ENCODE measurements at regions not wholly inside any gene's neighbourhood (a gene's known extent, or its start where the extent isn't known, plus 50 kb on each side); places are given as distances from the start of the nearest gene placed in this dataset.

GRCh38 chr16:85989863-85990643 lies 91.1 kb downstream of the IRF8 start:
- no peak for TF ChIP-seq CTCF (IDR thresholded peaks at IDR 0.05; ENCODE audit: insufficient read depth, low read depth, low read length)
- DNase-seq (ENCODE audit: low read depth) = peak; percentile 24
- no peak overlapping the region for H3K4me3 ChIP-seq (ENCODE audit: low read depth, low read length)

GRCh38 chr16:85990861-85991301 lies 91.9 kb downstream of the IRF8 start:
- TF ChIP-seq CTCF (IDR thresholded peaks at IDR 0.05; ENCODE audit: insufficient read depth, low read depth, low read length) = no peak
- H3K4me3 ChIP-seq (ENCODE audit: low read depth, low read length) = no peak overlapping the region
- no peak for DNase-seq (ENCODE audit: low read depth)

DNA sequence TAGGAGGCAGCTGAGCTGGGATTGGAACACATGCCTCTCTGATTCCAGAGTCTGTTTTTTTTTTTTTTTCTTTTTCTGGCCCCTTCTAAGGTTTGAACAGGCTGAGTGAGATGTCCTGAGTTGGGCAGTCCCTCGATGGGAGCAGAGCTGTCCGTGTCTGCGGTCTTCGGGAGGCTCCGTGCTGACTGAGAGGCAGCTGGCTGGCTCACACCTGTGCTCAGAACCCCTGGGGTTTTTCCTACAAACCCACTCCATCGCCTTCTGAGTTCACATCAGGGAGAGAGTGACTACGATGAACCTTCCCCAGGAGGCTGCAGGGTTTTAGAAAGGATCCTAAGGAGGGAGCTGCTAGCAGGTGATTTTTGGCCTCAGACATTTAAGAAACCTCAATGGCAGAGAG lies 92.5 kb downstream of the IRF8 start:
- DNase-seq (ENCODE audit: low read depth) = no peak
- TF ChIP-seq CTCF (IDR thresholded peaks at IDR 0.05; ENCODE audit: insufficient read depth, low read depth, low read length) = no peak
- H3K4me3 ChIP-seq (ENCODE audit: low read depth, low read length) = no peak overlapping the region

DNA sequence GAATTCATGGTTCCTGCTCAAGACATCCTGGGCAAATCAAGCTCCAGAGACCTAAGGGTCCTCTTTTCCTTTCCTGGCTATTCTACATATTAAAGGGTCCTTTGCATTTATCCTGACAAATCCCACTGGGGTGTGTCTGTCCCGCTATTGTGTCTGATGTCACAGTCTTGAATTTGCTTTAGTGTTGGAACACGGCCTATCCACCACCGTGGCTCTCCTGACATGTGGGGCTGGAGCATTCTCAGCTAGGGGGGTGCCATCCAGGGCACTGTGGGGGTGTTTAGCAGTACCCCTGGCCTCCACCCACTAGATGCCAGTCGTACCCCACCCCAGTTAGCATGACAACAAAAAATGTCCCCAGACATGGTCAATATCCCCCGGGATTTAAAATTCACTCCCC lies 92.9 kb downstream of the IRF8 start:
- DNase-seq (ENCODE audit: low read depth) = no peak
- TF ChIP-seq CTCF (IDR thresholded peaks at IDR 0.05; ENCODE audit: insufficient read depth, low read depth, low read length) = no peak
- H3K4me3 ChIP-seq (ENCODE audit: low read depth, low read length) = no peak overlapping the region

DNA sequence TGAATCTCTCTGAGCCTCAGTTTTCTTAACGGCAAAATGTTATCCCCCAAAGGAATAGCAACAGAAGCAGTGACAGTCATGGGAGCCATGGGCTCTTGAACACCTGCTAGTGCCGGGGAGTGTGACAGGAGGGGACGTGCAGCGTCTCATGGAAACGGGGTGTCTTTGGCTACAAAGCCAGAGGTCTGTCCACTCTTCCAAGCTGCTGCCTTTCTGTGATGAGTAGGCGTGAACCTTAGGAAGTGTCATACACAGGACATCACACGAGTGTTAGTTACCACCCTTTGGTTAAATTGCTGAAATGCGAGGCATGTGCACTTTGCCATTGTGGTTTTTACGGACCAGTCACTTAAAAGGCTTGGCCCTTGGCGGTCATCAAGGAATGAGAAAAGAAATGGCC lies 93.4 kb downstream of the IRF8 start:
- no peak for TF ChIP-seq CTCF (IDR thresholded peaks at IDR 0.05; ENCODE audit: insufficient read depth, low read depth, low read length)
- no peak overlapping the region for H3K4me3 ChIP-seq (ENCODE audit: low read depth, low read length)
- no peak for DNase-seq (ENCODE audit: low read depth)

DNA sequence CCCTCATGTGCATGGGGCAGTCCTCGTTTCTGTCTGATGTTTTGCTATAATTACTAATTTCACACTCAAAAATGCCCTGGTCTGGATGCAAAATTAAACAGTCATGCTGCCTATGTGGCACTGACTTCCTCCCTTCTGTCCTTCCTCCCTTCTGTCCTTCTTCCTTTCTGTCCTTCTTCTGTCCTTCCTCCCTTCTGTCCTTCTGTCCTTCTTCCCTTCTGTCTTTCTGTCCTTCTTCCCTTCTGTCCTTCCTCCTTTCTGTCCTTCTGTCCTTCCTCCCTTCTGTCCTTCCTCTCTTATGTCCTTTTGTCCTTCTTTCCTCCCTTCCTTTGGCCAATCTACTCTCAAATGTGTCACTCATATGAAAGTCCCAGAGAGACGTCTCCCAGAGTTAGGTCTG lies 93.8 kb downstream of the IRF8 start:
- DNase-seq (ENCODE audit: low read depth) = no peak
- no peak overlapping the region for H3K4me3 ChIP-seq (ENCODE audit: low read depth, low read length)
- TF ChIP-seq CTCF (IDR thresholded peaks at IDR 0.05; ENCODE audit: insufficient read depth, low read depth, low read length) = no peak

All from fibroblast of villous mesenchyme (primary cell).